Activated B cell treated with CpG ODN at 0.5 μM for 24 hours (primary cell): ENCODE measurements at regions not wholly inside any gene's neighbourhood (a gene's known extent, or its start where the extent isn't known, plus 50 kb on each side); places are given as distances from the start of the nearest gene placed in this dataset.

ENCODE experiments used
- ATAC-seq: fragments of 200-7000 bp; cut with Tn5 transposase; one replicate; pipeline ENCODE4 v1.10.0; 2021; ENCODE audit warnings: low read depth, mild to moderate bottlenecking, moderate library complexity
- CTCF ChIA-PET: fragments of 350-600 bp; sonication (Branson Sonifier 250); formaldehyde crosslinking; loops from one replicate; lab custom pipeline; 2021; ENCODE audit warnings: antibody characterized with exemption; lab: Charles Lee
- POLR2A ChIA-PET: fragments of 350-600 bp; sonication (Branson Sonifier 250); formaldehyde crosslinking; loops from one replicate; lab custom pipeline; 2021; ENCODE audit warnings: antibody characterized with exemption; lab: Charles Lee
- DNase-seq: peaks from one replicate; pipeline ENCODE4 v3.0.0; 2022
- H3K27ac Mint-ChIP-seq: one replicate; pipeline ENCODE4 v1.8.0; 2020; ENCODE audit warnings: mixed read lengths
- H3K27me3 Mint-ChIP-seq: one replicate; pipeline ENCODE4 v1.8.0; 2021; ENCODE audit warnings: mixed read lengths
- H3K36me3 Mint-ChIP-seq: one replicate; pipeline ENCODE4 v1.8.0; 2021; ENCODE audit warnings: low read depth, mixed read lengths
- H3K4me1 Mint-ChIP-seq: one replicate; pipeline ENCODE4 v1.8.0; 2021; ENCODE audit warnings: mixed read lengths
- H3K4me3 Mint-ChIP-seq: one replicate; pipeline ENCODE4 v1.8.0; 2020; ENCODE audit warnings: mild to moderate bottlenecking, mixed read lengths
- H3K9me3 Mint-ChIP-seq: one replicate; pipeline ENCODE4 v1.8.0; 2020; ENCODE audit warnings: mixed read lengths
- intact Hi-C: fragments of 100-400 bp; cut with micrococcal nuclease; formaldehyde crosslinking; loops from one replicate; pipeline ENCODE4 v1.15.1; 2024
- TF ChIP-seq, protein P1 (sequence below): fragments of 200-600 bp; IDR thresholded peaks from one replicate; pipeline ENCODE4 v1.8.0; 2022; ENCODE audit warnings: antibody characterized with exemption, mild to moderate bottlenecking

- TF ChIP-seq, protein P1, sequence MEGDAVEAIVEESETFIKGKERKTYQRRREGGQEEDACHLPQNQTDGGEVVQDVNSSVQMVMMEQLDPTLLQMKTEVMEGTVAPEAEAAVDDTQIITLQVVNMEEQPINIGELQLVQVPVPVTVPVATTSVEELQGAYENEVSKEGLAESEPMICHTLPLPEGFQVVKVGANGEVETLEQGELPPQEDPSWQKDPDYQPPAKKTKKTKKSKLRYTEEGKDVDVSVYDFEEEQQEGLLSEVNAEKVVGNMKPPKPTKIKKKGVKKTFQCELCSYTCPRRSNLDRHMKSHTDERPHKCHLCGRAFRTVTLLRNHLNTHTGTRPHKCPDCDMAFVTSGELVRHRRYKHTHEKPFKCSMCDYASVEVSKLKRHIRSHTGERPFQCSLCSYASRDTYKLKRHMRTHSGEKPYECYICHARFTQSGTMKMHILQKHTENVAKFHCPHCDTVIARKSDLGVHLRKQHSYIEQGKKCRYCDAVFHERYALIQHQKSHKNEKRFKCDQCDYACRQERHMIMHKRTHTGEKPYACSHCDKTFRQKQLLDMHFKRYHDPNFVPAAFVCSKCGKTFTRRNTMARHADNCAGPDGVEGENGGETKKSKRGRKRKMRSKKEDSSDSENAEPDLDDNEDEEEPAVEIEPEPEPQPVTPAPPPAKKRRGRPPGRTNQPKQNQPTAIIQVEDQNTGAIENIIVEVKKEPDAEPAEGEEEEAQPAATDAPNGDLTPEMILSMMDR = no peak
- intact Hi-C loops = no loop called here
- POLR2A ChIA-PET = no interaction called here
- H3K4me1 Mint-ChIP-seq = no peaks in the 10 kb centered on the region
- ATAC-seq = no peak
- H3K36me3 Mint-ChIP-seq = no peaks in the 10 kb centered on the region
- no peaks in the 10 kb centered on the region for H3K9me3 Mint-ChIP-seq
- H3K4me3 Mint-ChIP-seq = no peak overlapping the region
- H3K27ac Mint-ChIP-seq = no peak overlapping the region
- no peak for DNase-seq
- H3K27me3 Mint-ChIP-seq = peaks cover 7% of the 10 kb centered on the region
- CTCF ChIA-PET = no interaction called here
Observed at GRCh38 chr20:4344670-4345069, 95.6 kb upstream of the ADRA1D start.

GRCh38 chr20:4342609-4343008, 93.5 kb upstream of the ADRA1D start:
- no peaks in the 10 kb centered on the region for H3K36me3 Mint-ChIP-seq
- TF ChIP-seq, protein P1 = no peak
- H3K27ac Mint-ChIP-seq = no peak overlapping the region
- DNase-seq (no peak), ATAC-seq (no peak)
- no peaks in the 10 kb centered on the region for H3K4me1 Mint-ChIP-seq
- H3K9me3 Mint-ChIP-seq = no peaks in the 10 kb centered on the region
- ChIA-PET POLR2A (no interaction called here), CTCF (no interaction called here)
- no peak overlapping the region for H3K4me3 Mint-ChIP-seq
- intact Hi-C loops = no loop called here
- H3K27me3 Mint-ChIP-seq = peaks cover 12% of the 10 kb centered on the region

DNA sequence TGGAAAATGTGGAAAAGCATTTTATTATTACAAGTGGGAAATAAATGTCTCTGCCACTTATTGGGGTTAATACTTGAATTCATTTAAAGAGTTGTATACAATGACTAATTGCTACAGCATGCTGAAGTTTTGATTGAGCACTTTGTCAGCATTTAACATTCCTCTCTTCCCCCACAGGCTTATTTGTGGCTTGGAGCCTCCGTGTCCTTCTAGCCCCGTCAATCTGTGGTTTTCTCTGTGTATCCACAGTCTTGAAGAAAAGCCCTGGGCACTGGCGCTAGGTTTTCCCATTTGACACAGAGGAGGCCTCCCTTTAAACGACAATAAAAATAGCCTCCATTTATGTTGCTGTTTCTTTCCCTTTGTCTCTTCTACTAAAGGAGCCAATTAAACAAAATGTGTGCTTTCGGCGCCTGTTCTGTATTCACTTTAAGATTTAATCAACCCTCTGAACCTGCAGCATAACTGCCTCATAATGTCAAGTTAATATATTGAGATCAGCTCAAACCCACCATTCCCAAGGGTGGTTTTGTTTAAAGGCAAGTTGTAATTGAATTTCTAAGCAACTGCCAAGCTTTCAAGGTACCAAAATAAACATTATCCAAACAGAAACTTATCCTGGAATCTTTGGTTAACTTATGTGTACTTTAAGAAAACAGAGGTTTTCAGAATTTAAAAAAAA, 92.9 kb upstream of the ADRA1D start:
- no peak for ATAC-seq
- Mint-ChIP-seq H3K9me3 (no peaks in the 10 kb centered on the region), H3K27me3 (peaks cover 12% of the 10 kb centered on the region), H3K4me3 (no peak overlapping the region), H3K4me1 (no peaks in the 10 kb centered on the region), H3K36me3 (no peaks in the 10 kb centered on the region), H3K27ac (no peak overlapping the region)
- DNase-seq = no peak
- intact Hi-C loops = no loop called here
- TF ChIP-seq, protein P1 = no peak
- POLR2A ChIA-PET = no interaction called here
- CTCF ChIA-PET = no interaction called here

DNA sequence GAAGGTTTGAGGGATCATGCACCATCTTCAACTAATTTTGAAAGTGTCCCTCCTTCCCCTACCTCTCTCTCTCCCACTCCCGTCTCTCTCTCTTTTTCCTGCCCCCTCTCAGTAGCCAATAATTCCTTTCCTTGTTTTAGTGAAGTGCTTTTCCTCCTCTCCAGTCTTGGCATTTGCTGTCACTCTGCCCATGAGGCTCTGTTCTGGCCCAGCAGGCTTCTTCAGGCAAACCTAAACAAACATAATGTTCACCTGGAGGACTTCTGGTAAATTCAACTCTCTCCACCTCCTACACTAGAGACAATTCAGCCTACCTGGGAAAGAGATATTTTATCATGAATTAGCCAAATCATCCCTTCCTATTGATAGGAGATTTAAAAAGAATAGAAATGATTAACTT, 86.6 kb upstream of the ADRA1D start:
- DNase-seq (no peak), ATAC-seq (no peak)
- Mint-ChIP-seq H3K4me1 (no peaks in the 10 kb centered on the region), H3K9me3 (no peaks in the 10 kb centered on the region), H3K27ac (no peak overlapping the region), H3K27me3 (peaks cover 21% of the 10 kb centered on the region), H3K36me3 (no peaks in the 10 kb centered on the region), H3K4me3 (no peak overlapping the region)
- TF ChIP-seq, protein P1 = no peak
- CTCF ChIA-PET = no interaction called here
- intact Hi-C loops = no loop called here
- POLR2A ChIA-PET = no interaction called here

- no peak for DNase-seq
- ChIA-PET POLR2A (no interaction called here), CTCF (no interaction called here)
- intact Hi-C loops = no loop called here
- peaks cover 16% of the 10 kb centered on the region for H3K27me3 Mint-ChIP-seq
- H3K36me3 Mint-ChIP-seq = no peaks in the 10 kb centered on the region
- TF ChIP-seq, protein P1 = no peak
- H3K4me3 Mint-ChIP-seq = no peak overlapping the region
- H3K4me1 Mint-ChIP-seq = no peaks in the 10 kb centered on the region
- ATAC-seq = no peak
- H3K27ac Mint-ChIP-seq = no peak overlapping the region
- H3K9me3 Mint-ChIP-seq = no peaks in the 10 kb centered on the region
Observed at GRCh38 chr20:4332121-4332860, 83.2 kb upstream of the ADRA1D start.
